MCF 10A (cell line): ENCODE measurements at regions not wholly inside any gene's neighbourhood (a gene's known extent, or its start where the extent isn't known, plus 50 kb on each side); places are given as distances from the start of the nearest gene placed in this dataset.

Experiments
- BruUV-seq: library from RNA; stranded (reverse); fragments of 400-500 nt; replicated peaks from 2 replicates; lab custom pipeline; 2021; lab: Mats Ljungman, UMichigan
- CTCF ChIA-PET: fragments of 300-600 bp; sonication (Branson Sonifier 250); formaldehyde crosslinking; extraction: SDS; loops from one replicate; lab custom pipeline; 2021; ENCODE audit warnings: antibody characterized with exemption, inconsistent platforms; lab: Yijun Ruan, JAX
- POLR2A ChIA-PET: fragments of 300-600, 350-650 bp; sonication (Branson Sonifier 250); formaldehyde crosslinking; extraction: SDS; loops from one replicate; lab custom pipeline; 2020; ENCODE audit warnings: antibody characterized with exemption, inconsistent platforms; lab: Yijun Ruan, JAX
- DNase-seq: peaks from one replicate; pipeline ENCODE4 v3.0.0-alpha.2; 2018; ENCODE audit not compliant: unreplicated experiment
- H3K27ac Mint-ChIP-seq: one replicate; pipeline ENCODE4 v1.8.0; 2022; ENCODE audit warnings: mild to moderate bottlenecking, low read depth, mixed read lengths; ENCODE audit not compliant: unreplicated experiment
- H3K27me3 Mint-ChIP-seq: one replicate; pipeline ENCODE4 v1.8.0; 2022; ENCODE audit warnings: mixed read lengths; ENCODE audit not compliant: insufficient read depth, unreplicated experiment
- H3K36me3 Mint-ChIP-seq: one replicate; pipeline ENCODE4 v1.8.0; 2022; ENCODE audit warnings: mild to moderate bottlenecking, moderate library complexity, mixed read lengths; ENCODE audit not compliant: insufficient read depth, unreplicated experiment
- H3K4me1 Mint-ChIP-seq: one replicate; pipeline ENCODE4 v1.8.0; 2022; ENCODE audit warnings: mixed read lengths; ENCODE audit not compliant: insufficient read depth, unreplicated experiment
- H3K4me3 Mint-ChIP-seq: one replicate; pipeline ENCODE4 v1.8.0; 2022; ENCODE audit warnings: mild to moderate bottlenecking, moderate library complexity, mixed read lengths; ENCODE audit not compliant: unreplicated experiment
- H3K9me3 Mint-ChIP-seq: one replicate; pipeline ENCODE4 v1.8.0; 2022; ENCODE audit warnings: mixed read lengths; ENCODE audit not compliant: unreplicated experiment
- CTCF ChIP-seq: fragments of 200-600 bp; IDR thresholded peaks from one replicate; pipeline ENCODE4 v1.8.0; 2022; ENCODE audit warnings: antibody characterized with exemption, mild to moderate bottlenecking; ENCODE audit not compliant: unreplicated experiment
- intact Hi-C: fragments of 100-400 bp; cut with micrococcal nuclease; formaldehyde crosslinking; loops from 2 replicates; pipeline ENCODE4 v1.14.1; 2022

GRCh38 chr10:28822719-28823464 lies 145.6 kb downstream of the BAMBI start:
- H3K4me1 Mint-ChIP-seq, result no peaks in the 10 kb centered on the region
- CTCF ChIA-PET, result interaction anchor here (0.6 kb wide), 1 partner anchor 17 kb away, joined by 4 read pairs; no protein-coding TSS in a partner anchor
- no peak for TF ChIP-seq CTCF
- H3K27me3 Mint-ChIP-seq, result no peaks in the 10 kb centered on the region
- H3K36me3 Mint-ChIP-seq, result no peaks in the 10 kb centered on the region
- POLR2A ChIA-PET, result no interaction called here
- H3K27ac Mint-ChIP-seq, result no peak overlapping the region
- intact Hi-C loops, result no loop called here
- DNase-seq, result no peak
- no TSS peak for BruUV-seq
- H3K9me3 Mint-ChIP-seq, result no peaks in the 10 kb centered on the region
- H3K4me3 Mint-ChIP-seq, result no peak overlapping the region

GRCh38 chr10:28823501-28824075 lies 146.3 kb downstream of the BAMBI start:
- no peaks in the 10 kb centered on the region for H3K27me3 Mint-ChIP-seq
- H3K36me3 Mint-ChIP-seq, result no peaks in the 10 kb centered on the region
- CTCF ChIA-PET, result no interaction called here
- POLR2A ChIA-PET, result no interaction called here
- H3K27ac Mint-ChIP-seq, result no peak overlapping the region
- H3K4me1 Mint-ChIP-seq, result no peaks in the 10 kb centered on the region
- no peak for TF ChIP-seq CTCF
- no TSS peak for BruUV-seq
- intact Hi-C loops, result no loop called here
- no peaks in the 10 kb centered on the region for H3K9me3 Mint-ChIP-seq
- DNase-seq, result no peak
- no peak overlapping the region for H3K4me3 Mint-ChIP-seq

DNA sequence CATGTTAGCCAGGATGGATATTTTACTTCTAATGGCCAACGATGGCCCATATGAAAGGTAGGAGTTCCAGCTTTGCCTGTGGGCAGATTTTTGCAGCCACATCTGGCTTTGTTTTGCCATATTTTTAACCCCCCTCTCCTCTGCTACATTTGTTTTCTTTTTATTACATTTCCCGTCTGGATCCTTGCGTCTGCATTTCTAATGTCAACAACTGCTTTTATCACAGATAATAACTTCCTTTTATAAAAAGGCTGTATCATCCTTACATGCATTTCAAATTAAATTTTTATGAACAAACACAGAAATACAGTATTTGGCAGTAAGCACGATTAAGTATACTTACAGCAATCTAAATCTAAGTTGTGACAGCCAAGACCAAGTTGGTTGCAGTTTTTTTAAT lies 156.0 kb downstream of the BAMBI start:
- no peak for TF ChIP-seq CTCF
- POLR2A ChIA-PET, result no interaction called here
- no peak overlapping the region for H3K4me3 Mint-ChIP-seq
- no peak overlapping the region for H3K27ac Mint-ChIP-seq
- no TSS peak for BruUV-seq
- intact Hi-C loops, result no loop called here
- DNase-seq, result no peak
- CTCF ChIA-PET, result interaction anchor here (0.5 kb wide), 1 partner anchor 59 kb away, joined by 3 read pairs; no protein-coding TSS in a partner anchor
- H3K36me3 Mint-ChIP-seq, result no peaks in the 10 kb centered on the region
- H3K27me3 Mint-ChIP-seq, result no peaks in the 10 kb centered on the region
- peaks cover 7% of the 10 kb centered on the region for H3K9me3 Mint-ChIP-seq
- no peaks in the 10 kb centered on the region for H3K4me1 Mint-ChIP-seq

DNA sequence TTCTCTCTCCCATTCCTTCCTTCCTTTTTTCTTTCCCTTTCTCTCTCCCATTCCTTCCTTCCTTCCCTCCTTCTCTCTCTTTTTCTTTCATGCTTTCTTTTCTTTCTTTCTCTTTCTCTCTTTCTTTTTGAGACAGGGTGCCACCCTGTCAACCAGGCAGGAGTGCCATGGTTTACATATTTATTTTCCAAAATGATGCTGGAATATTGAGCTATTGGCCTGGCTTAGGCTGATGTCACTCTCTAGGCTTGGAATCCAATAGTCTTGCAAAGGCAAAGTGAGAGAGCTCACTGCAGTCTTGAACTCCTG lies 159.1 kb downstream of the BAMBI start:
- Mint-ChIP-seq H3K27me3 (no peaks in the 10 kb centered on the region), H3K4me1 (peaks cover 6% of the 10 kb centered on the region), H3K27ac (no peak overlapping the region), H3K9me3 (peaks cover 7% of the 10 kb centered on the region), H3K36me3 (no peaks in the 10 kb centered on the region), H3K4me3 (no peak overlapping the region)
- DNase-seq, result no peak
- no peak for TF ChIP-seq CTCF
- intact Hi-C loops, result no loop called here
- CTCF ChIA-PET, result no interaction called here
- POLR2A ChIA-PET, result no interaction called here
- no TSS peak for BruUV-seq
